Body of pancreas (tissue), 4 donors: ENCODE measurements at regions not wholly inside any gene's neighbourhood (a gene's known extent, or its start where the extent isn't known, plus 50 kb on each side); places are given as distances from the start of the nearest gene placed in this dataset.

ENCODE experiments used
- CTCF ChIP-seq, 7 experiments: fragments of 450-650 bp in 4 of 7; fragments of 200-600 bp in 3 of 7; sonication (generic) in 3 of 7; IDR thresholded peaks; one replicate each; pipeline ENCODE4 v1.5.1; 2016 to 2019; ENCODE audit warnings: antibody characterized with exemption in 7 of 7
- POLR2A ChIP-seq, 3 donors: fragments of 450-650 bp; IDR thresholded peaks; one replicate each; pipeline ENCODE4 v1.6.1; 2016; ENCODE audit warnings: antibody characterized with exemption in 3 of 3, mild to moderate bottlenecking in 2 of 3

- TF ChIP-seq CTCF (IDR thresholded peaks at IDR 0.05), result no peak
- TF ChIP-seq POLR2A (IDR thresholded peaks at IDR 0.05), result no peak
Measured at GRCh38 chr12:20269337-20270067, 98.8 kb upstream of the PDE3A start.
